ENCODE measurements at regions not wholly inside any gene's neighbourhood (a gene's known extent, or its start where the extent isn't known, plus 50 kb on each side); places are given as distances from the start of the nearest gene placed in this dataset.

- no peaks in the 10 kb centered on the region for H3K4me1 ChIP-seq
- no peaks in the 10 kb centered on the region for H3K36me3 ChIP-seq
- TF ChIP-seq CTCF (IDR thresholded peaks at IDR 0.05) (no peak), POLR2A (IDR thresholded peaks at IDR 0.05) (no peak)
- H3K9me3 ChIP-seq = no peaks in the 10 kb centered on the region
- no peaks in the 10 kb centered on the region for H3K27me3 ChIP-seq
- peak in 1 of 2 donors; percentile 25 for DNase-seq
- intact Hi-C loops (cut with DNase I; ENCODE audit: low total_unique reads) = no loop called here
- peak overlapping the region; percentile 89 to 93 for H3K27ac ChIP-seq
- no peak overlapping the region for H3K4me3 ChIP-seq
These were observed 69.7 kb upstream of the FGFR2 start for GRCh38 chr10:121667948-121668313.

- H3K36me3 ChIP-seq = no peaks in the 10 kb centered on the region
- no peaks in the 10 kb centered on the region for H3K4me1 ChIP-seq
- H3K9me3 ChIP-seq = no peaks in the 10 kb centered on the region
- intact Hi-C loops (cut with DNase I; ENCODE audit: low total_unique reads) = no loop called here
- TF ChIP-seq CTCF (IDR thresholded peaks at IDR 0.05) (no peak), POLR2A (IDR thresholded peaks at IDR 0.05) (no peak)
- no peaks in the 10 kb centered on the region for H3K27me3 ChIP-seq
- no peak overlapping the region for H3K4me3 ChIP-seq
- no peak overlapping the region for H3K27ac ChIP-seq
- DNase-seq = no peak
These were observed 67.6 kb upstream of the FGFR2 start for GRCh38 chr10:121665809-121666208.

- no peaks in the 10 kb centered on the region for H3K4me1 ChIP-seq
- intact Hi-C loops (cut with DNase I; ENCODE audit: low total_unique reads) = no loop called here
- TF ChIP-seq POLR2A (IDR thresholded peaks at IDR 0.05) (no peak), CTCF (IDR thresholded peaks at IDR 0.05) (no peak)
- H3K36me3 ChIP-seq = no peaks in the 10 kb centered on the region
- H3K9me3 ChIP-seq = no peaks in the 10 kb centered on the region
- no peak overlapping the region for H3K27ac ChIP-seq
- no peaks in the 10 kb centered on the region for H3K27me3 ChIP-seq
- H3K4me3 ChIP-seq = no peak overlapping the region
- DNase-seq = no peak
These were observed 66.4 kb upstream of the FGFR2 start for GRCh38 chr10:121664671-121665070.

GRCh38 chr10:121662945-121663917, 65.0 kb upstream of the FGFR2 start:
- DNase-seq = no peak
- intact Hi-C loops (cut with DNase I; ENCODE audit: low total_unique reads) = no loop called here
- TF ChIP-seq CTCF (IDR thresholded peaks at IDR 0.05) (no peak), POLR2A (IDR thresholded peaks at IDR 0.05) (no peak)
- Histone ChIP-seq H3K27me3 (no peaks in the 10 kb centered on the region), H3K36me3 (no peaks in the 10 kb centered on the region), H3K4me1 (no peaks in the 10 kb centered on the region), H3K27ac (no peak overlapping the region), H3K9me3 (no peaks in the 10 kb centered on the region), H3K4me3 (no peak overlapping the region)

- H3K9me3 ChIP-seq = no peaks in the 10 kb centered on the region
- H3K36me3 ChIP-seq = no peaks in the 10 kb centered on the region
- DNase-seq = no peak
- H3K27ac ChIP-seq = no peak overlapping the region
- intact Hi-C loops (cut with DNase I; ENCODE audit: low total_unique reads) = no loop called here
- H3K4me1 ChIP-seq = no peaks in the 10 kb centered on the region
- no peak overlapping the region for H3K4me3 ChIP-seq
- no peaks in the 10 kb centered on the region for H3K27me3 ChIP-seq
- TF ChIP-seq CTCF (IDR thresholded peaks at IDR 0.05) (no peak), POLR2A (IDR thresholded peaks at IDR 0.05) (no peak)
These were observed 64.3 kb upstream of the FGFR2 start for GRCh38 chr10:121662531-121662930.

Measured in uterus (tissue), 3 donors.